Kidney glomerular epithelial cell (primary cell): ENCODE measurements at regions not wholly inside any gene's neighbourhood (a gene's known extent, or its start where the extent isn't known, plus 50 kb on each side); places are given as distances from the start of the nearest gene placed in this dataset.

Experiments used
- DNase-seq: peaks from one replicate; lab custom pipeline; 2025; lab: John Stamatoyannopoulos, UW

DNA sequence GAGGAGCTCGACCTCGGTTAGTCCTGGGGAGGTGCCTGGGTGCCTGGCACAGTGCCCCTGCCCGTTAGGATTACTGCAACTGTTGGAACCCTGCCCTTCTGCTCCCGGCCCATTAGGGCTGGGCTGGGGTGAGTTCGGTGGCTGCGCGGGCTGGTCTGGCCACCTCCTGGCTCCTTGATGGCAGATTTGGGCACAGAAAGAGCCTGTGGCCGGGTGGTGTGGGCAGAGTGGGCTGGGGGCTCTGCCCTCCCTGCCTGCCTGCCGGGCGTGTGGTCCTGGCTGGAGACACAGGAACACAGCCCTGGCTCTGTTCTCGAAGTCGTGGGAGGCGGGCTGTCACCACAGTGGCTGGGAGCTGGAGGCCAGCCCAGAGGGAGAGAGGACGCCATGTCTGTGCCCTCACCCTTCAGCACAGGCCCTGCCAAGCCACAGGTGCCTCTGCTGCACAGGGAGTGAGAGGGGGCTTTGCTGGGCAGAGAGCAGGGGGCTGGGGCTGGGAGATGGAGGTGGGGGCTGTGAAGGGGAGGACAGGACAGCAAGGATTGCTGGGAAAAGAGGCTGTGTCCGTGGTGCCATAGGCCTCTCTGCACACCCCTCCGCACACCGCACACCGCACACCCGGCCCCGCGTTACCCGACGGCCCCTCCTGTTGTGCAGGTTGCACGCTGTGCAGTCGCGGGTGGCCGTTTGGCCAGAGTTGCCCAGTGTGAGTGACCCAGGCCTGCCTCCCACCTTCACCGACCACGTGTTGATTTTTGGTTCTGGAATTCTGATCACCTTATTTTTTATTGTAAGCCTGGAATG is 236.6 kb upstream of the GSE1 start:
- no peak for DNase-seq

DNA sequence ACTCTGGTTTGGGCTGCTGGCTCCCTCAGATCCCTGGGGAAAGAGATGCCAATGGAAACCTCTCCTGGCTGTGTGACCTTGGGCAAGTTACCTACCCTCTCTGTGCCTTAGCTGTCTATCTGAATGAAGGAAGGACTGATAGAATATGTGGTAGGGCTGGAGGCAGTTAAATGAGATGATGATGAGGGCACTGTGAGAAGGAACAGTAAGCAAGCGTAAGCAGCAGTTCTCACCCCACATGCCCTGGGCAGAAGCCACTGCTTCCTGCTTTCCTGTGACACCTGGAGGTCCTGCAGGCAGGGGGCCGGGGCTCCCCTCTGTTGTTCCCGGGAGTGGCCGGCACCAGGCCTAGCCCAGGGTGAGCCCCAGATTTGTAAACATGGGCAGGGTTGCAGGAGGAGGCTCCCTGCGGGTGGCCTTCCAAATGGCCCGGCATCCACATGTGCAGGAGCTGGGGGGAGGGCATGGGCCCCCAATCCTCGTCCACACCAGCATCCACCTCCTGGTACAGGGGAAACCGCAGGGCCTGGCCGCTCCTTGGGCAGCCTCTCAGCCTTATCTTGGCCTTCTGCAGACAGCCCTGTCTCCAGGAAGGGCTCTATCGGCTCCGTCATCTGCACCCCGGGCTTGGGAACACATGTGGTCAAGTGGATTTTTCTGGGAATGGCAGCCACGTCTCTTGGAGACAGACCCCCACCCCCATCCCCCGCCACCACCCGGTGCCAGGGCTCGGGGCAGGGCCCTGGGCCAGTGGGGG is 235.6 kb upstream of the GSE1 start:
- no peak for DNase-seq

DNA sequence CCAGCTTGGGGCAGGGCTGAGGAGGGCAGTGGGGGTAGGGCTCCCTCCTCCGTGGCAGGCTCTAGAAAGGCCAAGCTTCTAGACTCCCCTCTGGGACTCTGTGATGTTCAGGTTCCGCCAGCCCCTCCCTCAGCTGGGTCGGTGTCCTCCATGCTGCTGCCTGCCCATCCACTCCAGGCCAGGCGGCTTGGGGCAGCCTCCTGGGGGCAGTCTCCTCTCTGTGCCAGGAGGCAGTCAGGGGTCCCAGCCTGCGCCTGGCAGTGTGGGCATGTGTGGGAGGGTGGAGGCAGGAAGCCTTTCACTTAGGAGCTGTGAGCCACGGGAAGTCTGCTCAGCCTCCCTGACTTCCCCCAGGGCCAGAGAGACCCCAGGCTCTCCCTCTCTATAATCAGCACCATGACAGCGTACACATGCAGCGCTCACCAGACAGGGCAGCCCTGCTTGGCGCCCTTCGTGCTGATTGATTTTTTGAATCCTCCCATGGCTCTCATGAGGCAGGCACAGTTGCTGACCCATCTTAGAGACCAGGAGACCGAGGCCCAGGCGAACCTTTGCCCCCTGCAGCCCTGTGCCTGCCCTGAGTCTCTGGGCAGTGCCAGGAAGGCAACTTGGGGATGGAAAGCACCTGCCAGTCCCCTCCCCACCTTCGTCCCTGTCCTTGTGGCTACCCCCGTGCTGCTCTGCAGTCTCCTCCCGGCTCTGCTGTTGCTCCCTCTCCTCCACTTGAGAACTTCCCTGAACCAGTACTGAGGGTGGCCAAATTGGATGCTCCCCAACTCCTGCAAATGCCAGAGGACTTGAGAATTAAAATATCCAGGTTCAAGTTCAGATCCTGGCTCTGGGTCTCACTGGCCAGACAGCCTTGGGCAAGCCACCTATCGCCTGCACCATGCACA is 234.7 kb upstream of the GSE1 start:
- DNase-seq = no peak

DNA sequence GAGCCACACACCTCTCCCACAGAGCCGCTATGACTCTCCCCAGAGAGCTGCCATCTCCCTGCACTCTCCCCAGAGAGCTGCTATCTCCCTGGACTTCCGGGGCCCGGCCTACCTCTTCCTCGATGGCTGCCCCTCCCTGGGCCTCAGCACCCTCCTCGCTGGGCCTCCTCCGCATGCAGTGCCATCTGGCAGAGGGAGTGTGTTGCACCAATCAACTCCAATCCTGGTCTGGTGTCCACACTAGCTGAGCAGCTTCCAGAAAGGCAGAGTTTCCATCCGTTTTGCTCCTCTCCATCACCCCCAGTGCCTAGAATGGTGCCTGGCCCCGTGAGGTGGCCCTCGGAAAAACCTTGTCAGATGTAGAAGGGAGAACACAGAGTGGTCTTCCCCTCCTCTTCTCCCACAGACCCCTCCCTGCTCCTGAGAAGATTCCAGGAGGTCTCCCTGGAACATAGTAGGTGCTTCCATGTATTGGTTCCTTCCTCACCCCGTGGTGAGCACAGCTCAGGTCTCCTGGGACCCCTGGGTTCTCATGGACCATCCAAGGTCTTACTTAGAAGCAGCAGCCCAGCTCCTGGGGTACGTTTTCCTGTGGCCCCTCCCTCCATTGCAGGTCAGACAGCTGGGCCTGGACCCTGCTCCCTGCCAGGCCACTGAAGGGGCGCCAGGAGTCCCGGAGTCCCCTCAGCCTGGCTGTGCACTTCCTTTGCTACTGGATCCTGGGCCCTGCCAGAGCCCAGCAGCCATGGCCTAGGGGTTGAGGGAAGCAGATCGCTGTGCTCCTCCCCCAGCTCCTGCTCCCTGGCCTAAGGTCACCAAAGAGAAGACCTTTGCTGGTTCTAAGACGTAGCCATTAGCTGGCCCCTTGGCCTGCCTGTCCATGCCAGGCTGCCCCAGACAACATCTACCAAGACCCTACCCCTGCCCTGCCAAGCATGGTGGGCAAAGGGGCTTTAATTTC is 233.8 kb upstream of the GSE1 start:
- no peak for DNase-seq

DNA sequence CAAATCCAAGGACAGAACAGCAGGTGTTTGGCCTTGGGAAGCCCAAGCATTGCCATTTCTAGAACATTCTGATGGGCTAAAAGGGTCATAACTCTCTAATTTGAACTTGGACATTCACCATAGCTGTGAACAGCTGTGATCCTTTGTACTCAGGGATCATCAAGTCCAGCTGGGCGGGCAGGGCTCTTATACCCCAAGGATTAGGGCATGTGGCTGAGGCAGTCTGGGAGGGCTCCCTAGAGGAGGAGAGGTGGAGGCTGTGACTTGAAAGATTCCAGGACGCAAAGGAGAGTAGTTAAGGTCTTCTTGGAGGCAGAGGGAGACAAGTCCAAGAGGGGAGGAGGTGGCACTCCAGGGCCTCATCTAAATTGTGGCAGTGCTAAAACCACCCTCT is 233.1 kb upstream of the GSE1 start:
- no peak for DNase-seq

DNA sequence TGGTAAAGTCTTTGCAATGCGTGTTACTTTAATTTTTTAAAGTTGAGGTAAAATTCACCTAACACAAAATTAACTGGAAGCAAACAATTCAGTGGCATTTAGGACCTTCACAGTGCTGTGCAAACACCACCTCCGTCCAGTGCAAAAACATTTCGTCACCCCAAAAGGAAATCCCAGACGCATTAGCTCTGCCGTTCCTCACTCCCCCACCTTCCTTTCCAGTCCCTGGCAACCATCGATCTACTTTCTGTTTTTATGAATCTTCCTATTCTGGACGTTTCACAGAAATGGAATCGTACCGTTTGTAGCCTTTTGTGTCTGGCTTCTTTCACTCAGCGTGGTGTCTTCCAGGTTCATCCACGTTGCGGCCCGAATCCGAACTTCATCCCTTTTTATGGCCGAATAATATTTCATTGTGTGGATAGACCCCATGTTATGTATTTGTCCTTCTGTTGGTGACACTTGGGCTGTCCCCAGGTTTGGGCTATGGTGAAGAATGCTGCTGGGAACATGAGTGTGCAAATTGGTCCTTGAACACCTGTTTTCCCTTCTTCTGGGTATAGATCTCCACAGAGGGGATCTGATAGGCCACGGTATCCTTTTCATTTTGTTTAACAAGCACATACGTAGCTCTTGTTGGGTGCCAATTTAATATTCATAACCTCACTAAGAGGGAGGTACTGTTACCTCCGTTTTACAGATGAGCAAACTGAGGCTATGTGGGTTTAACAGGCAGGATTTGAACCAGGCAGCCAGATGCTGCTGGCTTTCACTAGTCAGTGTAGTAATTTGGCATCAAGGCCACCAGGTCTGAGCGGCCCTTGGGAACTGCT is 232.0 kb upstream of the GSE1 start:
- DNase-seq = no peak

DNA sequence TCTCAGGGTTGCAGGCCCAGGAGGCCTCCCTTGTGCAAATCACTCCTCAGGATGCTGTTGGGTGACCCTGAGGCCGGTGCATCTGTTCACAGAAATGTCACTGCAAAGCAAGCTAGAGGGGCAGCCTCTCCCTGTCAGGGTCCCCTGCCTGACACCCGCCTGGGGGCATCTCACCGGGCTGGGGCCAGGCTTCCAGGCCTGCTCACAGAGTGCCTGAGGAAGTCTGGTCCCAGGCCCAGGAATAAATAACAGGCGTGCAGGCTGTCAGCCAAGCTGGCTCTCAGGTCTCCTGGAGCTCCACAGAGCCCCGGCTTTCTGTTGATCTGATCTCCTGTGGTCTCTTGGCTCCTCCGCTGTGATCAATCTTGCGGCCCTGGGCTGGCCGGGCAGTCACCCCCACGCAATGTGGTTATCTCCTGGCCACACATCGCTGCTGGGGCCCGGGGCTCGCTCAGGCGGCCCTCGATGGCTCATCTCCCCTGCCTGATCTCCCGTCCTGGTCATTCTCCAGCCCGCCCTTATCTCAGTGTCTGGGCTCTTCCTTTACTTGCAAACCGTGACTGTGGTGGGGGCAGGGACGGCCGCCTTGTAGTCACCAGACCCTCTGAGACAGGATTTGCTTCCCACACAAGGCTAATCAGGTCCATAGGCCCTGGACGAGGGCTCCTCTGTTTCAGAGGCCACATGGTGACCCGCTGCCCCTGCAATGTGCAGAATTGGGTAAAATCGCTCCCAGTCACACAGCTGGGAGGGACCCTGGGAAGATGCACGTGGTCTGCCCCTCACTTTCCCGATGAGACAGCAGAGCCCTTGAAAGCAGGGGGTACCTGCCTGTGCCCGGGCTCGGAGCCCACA is 231.2 kb upstream of the GSE1 start:
- DNase-seq = peak; percentile 74

DNA sequence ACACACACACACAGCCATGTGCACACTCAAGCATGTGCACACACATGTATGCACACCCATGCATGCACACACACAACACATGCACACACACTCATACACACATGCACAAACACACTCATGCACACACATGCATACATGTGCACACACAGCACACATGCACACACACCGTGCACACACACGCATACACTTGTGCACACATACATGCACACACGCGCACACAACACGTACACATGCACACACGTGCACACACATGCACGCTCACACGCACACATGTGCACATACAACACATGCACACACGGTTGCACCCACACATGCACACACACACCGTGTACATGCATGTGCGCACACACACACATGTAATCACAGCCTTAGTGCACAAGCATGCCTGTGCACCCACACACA is 230.4 kb upstream of the GSE1 start:
- DNase-seq = no peak

DNA sequence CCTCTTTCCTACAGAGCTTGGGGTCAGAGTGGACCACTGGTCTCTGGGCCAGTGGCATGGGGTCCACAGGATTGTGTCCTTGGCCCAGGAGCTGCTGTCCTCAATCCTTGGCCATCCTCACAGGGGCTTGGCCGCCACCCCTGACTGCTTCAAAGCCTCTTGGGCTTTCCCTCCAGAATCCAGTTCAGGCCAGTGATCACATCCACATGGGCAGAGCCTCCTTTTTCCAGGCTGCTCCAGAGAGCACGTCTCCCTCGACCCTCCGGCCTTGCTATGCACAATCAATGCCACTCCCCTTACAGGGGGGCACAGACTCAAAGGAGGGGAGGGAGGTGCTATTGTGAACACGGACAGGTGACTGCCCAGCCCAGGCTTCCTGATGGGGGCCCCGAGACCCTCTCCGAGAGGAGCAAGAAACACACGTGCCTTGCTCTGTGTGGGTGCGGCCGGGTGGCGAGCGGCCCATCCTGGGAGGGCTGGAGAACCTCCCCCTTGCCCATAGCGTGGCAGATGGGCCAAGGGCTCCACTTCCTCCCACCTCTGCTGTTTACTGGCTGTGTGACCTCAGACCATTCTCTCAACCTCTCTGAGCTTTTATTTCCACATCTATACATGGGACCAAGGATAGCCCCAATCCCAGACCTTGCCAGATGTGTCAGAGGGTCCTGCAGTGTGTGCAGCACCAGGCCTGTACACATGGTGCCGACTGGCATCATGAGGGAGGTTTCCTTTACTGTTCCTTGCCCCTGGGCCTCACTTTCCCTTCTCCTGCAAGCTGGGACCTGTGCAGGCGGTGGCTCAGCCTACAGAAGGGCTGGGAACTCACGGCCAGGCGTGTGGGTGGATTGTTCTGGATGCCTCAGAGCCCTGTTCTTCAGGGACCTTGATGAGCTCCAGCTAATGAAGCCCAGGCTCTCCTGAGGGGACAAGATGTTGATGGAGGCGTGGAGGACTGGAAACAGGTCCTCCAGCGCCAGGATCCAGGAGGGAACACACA is 229.0 kb upstream of the GSE1 start:
- no peak for DNase-seq

DNA sequence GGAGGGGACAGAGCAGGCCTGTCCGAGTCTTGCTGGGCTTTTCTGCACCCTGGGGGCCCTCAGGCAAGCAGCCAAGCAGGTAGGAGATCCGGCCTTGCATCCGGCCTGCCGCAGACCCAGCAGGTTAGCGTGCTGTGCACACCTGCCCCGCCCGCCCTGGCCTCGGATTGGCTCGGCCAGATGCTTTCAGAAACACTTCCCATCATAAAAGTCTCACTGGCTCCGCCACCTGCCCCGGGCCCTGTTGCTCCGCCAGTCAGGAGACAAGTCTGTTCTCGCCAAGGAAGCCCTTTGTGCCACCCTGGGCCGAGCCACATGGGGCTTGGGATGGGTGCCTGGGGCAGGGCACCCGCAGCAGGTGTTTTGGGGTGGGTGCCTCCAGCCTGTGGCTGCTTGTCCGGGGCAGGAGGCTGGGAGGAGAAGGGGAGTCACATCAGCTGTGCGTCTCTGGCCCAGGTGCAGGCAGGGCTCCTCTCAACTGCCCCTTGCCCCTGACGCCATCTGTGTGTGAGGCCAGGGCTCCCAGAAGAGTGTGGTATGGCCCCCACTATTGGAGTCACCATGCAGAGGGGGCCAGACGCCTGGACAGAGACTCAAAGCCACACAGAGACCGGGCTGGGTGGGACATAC is 228.2 kb upstream of the GSE1 start:
- DNase-seq = no peak

DNA sequence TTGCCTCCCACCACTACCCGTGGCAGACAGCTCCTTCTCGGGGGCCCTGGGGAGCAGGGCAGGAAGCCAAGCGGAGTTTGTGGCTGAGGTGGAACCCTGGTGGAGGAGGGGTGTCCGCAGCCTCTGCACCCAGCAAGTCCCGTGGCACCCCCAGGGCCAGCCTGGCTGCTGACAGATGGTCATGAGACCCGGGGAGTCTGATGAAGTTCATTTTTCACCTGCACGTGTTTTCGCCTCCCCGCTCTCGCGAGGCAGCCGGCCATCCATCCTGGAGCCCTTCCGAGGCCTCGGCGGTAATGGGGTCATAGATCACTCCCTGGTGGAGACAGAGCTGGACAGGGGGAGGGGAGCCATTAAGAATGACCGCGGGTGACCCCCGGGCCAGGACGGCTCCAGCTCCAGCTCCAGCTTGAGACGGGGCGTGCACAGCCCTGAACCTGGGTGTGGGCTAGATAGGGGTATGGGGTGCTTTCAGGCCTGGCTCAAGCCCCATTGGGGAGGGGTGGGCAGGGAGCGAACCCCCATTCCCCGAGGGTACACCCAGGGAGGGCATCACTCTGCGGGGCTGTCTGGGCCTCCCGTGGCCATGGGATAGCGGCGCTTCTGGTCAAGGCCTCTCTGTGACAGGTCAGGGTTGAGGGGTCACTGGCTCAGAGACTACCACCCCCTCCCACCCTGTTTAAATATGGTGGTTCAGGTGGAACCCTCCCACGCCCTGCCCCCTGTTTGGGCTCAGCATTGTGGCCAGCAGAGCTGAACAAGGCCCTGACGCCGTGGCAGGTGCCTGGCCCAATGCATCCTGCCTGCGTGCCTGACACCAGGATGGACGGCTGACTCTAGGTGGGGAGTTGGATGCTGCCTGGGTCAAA is 227.4 kb upstream of the GSE1 start:
- DNase-seq = no peak

DNA sequence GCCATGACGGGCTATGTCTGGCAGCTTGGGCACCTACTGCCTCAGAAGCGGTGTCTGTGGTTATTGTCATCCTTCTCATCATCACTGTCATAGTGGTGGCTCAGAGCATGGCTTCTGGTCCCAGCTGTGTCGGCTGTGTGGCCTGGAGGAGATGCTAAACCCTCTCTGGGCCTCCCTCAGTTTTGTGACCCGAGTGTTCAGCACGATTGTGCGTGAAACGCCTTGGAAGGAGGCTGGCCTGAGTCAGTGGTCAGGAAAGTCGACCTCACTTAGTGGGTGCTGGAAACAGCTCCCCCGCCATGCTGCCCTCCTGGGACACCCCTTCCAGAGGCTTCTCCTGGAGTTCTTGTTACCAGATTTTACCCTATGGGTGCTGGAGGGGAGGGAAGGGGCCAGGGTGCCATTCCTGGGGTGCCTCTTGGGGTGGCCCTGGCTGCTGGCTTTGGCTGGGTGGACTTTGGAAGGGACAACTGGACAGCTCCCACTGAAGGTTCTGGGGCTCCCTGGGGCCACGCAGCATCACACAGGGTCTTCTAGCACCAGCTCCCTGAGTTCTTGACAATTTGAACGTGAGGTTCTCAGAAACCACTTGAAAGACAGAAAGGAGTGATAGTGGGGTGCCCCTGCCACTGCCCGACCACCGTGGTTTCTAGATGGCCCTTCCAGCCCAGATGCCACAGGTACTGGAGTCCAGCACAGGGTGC is 226.5 kb upstream of the GSE1 start:
- DNase-seq = no peak

DNA sequence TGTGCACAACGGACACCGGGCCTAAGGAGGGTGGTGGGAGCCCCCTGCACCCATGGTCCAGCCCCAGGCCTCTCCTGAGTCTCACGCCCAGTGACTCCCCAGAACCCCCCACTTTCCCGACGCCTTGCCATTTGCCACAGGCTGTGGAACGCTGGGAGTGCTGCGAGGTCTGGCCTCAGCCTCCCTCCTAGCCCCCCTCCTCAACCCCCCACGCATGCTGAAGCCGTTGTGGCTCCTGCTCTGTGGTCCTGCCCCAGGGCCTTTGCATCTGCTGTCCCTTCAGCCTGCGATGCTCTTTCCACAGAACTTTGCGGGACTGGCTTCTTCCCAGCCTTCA is 226.0 kb upstream of the GSE1 start:
- no peak for DNase-seq

DNA sequence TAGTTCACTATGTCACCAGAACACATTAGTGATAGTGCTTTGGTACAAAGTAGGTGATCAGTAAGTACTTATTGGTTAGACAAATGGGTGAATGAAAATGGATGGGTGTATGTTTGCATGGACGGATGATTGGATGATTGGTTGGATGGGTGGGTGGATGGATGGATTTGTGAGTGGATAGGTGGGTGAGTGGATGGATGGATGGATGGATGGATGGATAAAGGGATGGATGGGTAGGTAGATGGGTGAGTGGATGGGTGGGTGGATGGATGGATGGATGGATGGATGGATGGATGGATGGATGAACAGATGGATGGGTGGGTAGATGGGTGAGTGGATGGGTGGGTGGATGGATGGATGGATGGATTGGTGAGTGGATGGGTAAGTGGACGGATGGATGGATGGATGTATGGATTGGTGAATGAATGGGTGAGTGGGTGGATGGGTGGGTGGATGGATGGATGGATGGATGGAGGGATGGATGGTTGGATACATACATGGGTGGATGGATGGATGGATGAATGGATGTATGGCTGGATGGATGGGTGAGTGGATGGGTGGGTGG is 225.3 kb upstream of the GSE1 start:
- DNase-seq = no peak

DNA sequence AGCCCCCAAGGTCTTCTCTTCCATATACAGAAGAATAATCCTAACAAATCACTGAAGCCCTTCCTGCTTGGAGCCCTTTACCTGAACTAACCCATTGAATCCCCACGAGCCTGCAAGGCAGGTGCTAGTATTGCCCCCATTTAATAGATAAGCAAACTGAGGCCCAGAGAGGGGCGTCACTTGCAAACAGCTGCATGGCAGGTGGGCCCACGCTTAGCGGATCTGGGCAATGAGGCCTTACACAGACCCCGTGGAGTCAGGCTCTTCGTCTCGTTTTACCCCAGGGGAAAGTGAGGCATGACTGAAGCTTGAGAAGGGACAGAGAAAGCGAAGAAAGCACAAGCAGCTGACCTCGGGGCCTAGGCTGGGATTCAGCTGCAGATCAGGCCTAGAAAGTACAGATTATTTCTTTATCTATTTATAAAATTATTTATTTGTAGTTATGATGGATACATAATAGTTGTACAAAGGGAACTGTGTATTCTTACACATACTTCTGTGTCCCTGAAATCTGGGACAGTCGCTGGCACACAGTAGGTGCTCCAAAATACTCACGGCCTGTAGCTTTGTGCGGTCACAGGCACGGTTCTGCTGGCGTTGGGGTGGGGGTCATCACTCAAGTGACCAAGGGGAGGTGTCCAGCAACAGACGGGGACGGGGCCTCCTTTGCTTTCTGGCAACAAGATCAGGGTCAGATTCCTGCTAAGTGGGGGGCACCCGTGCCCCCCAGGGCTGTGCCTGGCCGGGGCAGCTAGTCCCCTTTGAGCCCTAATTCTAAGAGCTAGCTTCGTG is 223.2 kb upstream of the GSE1 start:
- DNase-seq = no peak
